Stimulated activated CD8-positive, alpha-beta memory T cell treated with anti-CD3 and anti-CD28 coated beads, Interleukin-12 subunit alpha, Interleukin-12 subunit beta, amount 100 ng/mL, for 24 hours (primary cell): ENCODE measurements at regions not wholly inside any gene's neighbourhood (a gene's known extent, or its start where the extent isn't known, plus 50 kb on each side); places are given as distances from the start of the nearest gene placed in this dataset.

Source experiments
- DNase-seq: peaks from one replicate; pipeline ENCODE4 v3.0.0-alpha.2; 2020; ENCODE audit errors: extremely low read depth

DNA sequence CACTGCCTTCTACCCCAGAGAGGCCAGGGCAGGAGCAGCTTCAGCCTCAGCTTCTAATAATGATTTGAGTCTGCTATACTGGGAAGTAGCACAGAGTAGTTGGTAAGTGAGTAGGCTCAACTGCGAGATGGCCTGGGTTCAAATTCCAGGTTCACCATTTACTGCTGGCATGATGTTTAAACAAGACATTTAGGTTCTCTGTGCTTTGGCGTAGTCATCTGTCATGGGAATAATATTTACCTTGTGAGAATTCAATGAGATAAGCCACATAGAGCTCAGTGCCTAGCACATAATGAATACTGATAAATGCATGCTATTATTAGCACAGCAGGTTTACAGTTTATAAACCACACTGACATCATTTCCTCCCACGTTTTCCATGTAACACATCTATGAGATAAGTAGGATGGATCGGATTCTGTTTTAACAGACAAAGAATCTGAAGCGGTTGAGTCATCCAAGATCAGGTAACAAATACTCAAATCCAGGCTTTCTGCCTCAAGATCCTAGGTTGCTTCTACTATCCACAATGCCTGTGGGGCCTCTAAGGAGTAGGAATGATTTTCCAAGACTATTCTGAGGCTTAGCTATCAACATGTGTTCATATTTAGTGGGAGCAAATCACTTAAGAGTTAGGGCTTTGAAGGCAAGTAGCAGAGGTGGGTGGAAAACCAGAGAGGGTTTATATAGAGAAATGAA, 72.9 kb upstream of the DTNBP1 start:
- DNase-seq: no peak

DNA sequence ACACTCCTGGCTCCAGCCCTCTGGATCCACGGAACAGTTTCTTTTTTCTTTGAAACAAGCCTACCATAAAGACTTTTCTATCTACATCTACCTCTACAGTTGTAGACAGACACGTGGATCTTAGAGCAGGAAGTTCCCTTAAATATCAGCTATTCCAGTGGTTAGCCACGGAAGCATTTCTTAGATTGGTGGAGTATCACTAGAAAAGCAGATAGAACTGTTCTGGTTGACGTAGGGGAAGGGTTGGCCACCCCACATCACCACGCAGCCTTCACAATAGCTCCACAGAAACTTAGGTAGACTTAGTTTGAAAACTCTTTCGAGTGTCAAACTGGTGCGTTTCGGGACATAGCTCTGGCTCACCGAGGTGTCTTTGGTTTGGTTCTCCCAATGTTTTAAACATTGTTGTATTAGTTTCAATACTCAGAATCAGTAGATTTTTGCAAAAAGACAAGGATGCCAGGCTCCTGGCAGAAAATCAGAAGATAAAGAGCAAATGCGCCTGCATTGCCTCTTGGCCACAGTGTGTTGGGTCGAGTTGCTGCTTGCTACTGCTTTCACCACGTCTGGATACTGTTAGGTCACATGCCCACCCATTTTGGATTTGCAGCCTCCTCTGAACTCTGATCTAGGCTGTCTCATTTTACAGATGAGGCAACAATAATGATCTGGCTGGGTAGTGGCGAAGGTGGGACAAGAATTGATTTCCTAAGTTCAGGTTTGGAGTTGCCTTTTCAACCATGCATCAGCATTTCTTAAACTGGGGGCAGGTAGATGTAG, 71.5 kb upstream of the DTNBP1 start:
- no peak for DNase-seq

- no peak for DNase-seq
Observed at GRCh38 chr6:15730922-15731321, 68.1 kb upstream of the DTNBP1 start.

GRCh38 chr6:15730442-15730841, 67.6 kb upstream of the DTNBP1 start:
- DNase-seq: no peak

GRCh38 chr6:15722731-15723130, 59.9 kb upstream of the DTNBP1 start:
- no peak for DNase-seq

GRCh38 chr6:15716889-15717288, 54.1 kb upstream of the DTNBP1 start:
- DNase-seq: no peak

DNA sequence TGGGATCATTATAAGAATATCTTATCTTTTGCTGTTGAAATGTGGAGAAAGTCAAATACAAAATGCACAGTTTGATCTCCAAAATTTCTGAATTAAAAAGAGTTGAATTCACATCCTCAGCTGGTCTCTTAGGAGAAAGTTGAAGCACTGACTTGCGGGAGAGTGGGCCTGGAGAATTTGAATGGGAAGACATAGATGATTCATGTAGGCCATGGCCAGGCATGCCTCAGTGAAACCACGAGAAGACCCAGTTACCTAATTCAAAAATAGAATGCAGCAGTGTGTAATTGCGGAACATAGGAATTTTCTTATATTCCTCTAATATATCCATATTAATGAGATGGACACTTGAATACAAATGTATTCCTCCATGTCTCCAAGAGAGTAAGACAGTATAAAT, 53.0 kb upstream of the DTNBP1 start:
- no peak for DNase-seq

DNA sequence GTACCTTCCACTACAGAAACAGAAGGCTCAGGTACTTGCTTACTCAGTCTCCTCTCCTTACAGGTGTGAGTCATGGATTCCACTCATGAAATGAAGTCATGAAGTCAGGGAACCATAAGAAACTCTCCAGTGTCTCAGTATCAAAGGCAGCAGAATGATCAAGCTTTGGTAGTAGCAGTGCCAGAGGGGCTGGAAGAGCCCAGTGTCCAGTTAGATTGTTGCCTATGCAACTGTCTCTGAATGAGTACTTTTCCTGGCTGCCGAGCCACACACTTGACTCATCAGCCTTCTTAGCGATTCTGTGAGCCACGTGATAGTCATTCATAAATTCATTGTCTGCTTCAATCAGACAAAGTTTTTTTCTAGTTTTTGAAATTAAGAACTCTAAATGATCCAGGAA, 52.2 kb upstream of the DTNBP1 start:
- no peak for DNase-seq

- DNase-seq: no peak
Observed at GRCh38 chr6:15714658-15715057, 51.8 kb upstream of the DTNBP1 start.

DNA sequence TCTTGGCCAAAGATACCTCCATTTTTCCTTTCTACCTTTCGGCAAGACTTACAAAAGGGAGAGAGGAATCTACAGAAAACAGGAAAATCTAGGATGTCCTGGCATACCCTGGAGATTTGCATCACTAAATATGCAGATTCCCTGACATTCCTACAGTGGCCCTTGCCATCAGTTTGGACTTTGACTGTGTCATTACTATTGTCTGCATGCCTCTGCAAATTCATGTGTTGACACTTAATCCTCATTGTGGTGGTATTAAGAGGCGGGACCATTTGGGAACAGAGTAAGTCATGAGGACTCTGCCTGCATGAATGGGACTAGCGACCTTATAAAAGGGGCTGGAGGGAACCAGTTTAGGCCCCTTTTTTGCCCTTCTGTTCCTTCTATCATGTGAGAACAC, 50.5 kb upstream of the DTNBP1 start:
- DNase-seq: no peak

DNA sequence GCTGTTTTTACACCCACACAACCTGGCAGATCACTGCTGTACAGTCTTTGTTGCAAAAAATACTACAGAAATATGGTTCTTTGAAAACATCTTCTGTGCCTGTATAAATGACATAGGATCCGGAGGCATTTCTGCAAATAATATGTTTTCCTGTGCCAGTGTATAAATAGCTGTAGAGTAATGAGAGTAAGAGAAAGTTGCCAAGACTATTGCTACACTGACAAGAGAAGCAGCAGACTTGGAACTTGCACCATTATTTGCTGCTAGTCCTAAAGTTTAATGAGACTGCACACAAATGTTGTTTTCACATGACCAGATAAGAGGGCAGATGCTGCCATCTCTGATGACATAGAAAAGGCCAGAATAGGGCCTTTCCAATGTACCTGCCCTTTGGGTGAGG, 50.0 kb upstream of the DTNBP1 start:
- no peak for DNase-seq
